Trophoblast cell (in vitro differentiated cells and primary cell): ENCODE measurements at regions not wholly inside any gene's neighbourhood (a gene's known extent, or its start where the extent isn't known, plus 50 kb on each side); places are given as distances from the start of the nearest gene placed in this dataset.

Experiments used
- DNase-seq, 2 donors: peaks; one replicate each; pipeline ENCODE4 v3.0.0-alpha.2; 2016
- H2AFZ ChIP-seq: 2 replicates; pipeline ENCODE4 v1.6.1; 2013; ENCODE audit warnings: low read length, moderate library complexity, mild to moderate bottlenecking; ENCODE audit not compliant: insufficient read depth, poor library complexity
- H2AK5ac ChIP-seq: 2 replicates; pipeline ENCODE4 v1.6.1; 2013; ENCODE audit warnings: mild to moderate bottlenecking, low read length
- H2BK120ac ChIP-seq: 2 replicates; pipeline ENCODE4 v1.6.1; 2013; ENCODE audit warnings: low read length, mild to moderate bottlenecking, moderate library complexity; ENCODE audit not compliant: insufficient read depth, poor library complexity
- H2BK12ac ChIP-seq: 2 replicates; pipeline ENCODE4 v1.6.1; 2013; ENCODE audit warnings: mild to moderate bottlenecking, low read length, moderate library complexity
- H2BK5ac ChIP-seq: 2 replicates; pipeline ENCODE4 v1.6.1; 2013; ENCODE audit warnings: low read length, low read depth, moderate library complexity, mild to moderate bottlenecking; ENCODE audit not compliant: poor library complexity
- H3K14ac ChIP-seq: 2 replicates; pipeline ENCODE4 v1.6.1; 2013; ENCODE audit warnings: mild to moderate bottlenecking, low read length
- H3K18ac ChIP-seq: 2 replicates; pipeline ENCODE4 v1.6.1; 2013; ENCODE audit warnings: mild to moderate bottlenecking, low read length
- H3K23ac ChIP-seq: 2 replicates; pipeline ENCODE4 v1.6.1; 2013; ENCODE audit warnings: low read length
- H3K27ac ChIP-seq: 2 replicates; pipeline ENCODE4 v1.5.1; 2013; ENCODE audit warnings: low read depth, mild to moderate bottlenecking, inconsistent platforms, low read length, moderate library complexity
- H3K27me3 ChIP-seq: 2 replicates; pipeline ENCODE4 v1.6.1; 2013; ENCODE audit warnings: inconsistent platforms, mild to moderate bottlenecking, low read length, moderate library complexity; ENCODE audit not compliant: insufficient read depth
- H3K36me3 ChIP-seq, 2 experiments: 1 replicate in 1 of 2; 2 replicates in 1 of 2; pipeline ENCODE4 v1.6.1; 2013; ENCODE audit warnings: low read length in 2 of 2, mild to moderate bottlenecking in 2 of 2, moderate library complexity in 1 of 2; ENCODE audit not compliant: insufficient read depth in 2 of 2, control insufficient read depth in 1 of 2
- H3K4ac ChIP-seq: 2 replicates; pipeline ENCODE4 v1.6.1; 2013; ENCODE audit warnings: low read depth, mild to moderate bottlenecking, low read length, moderate library complexity
- H3K4me1 ChIP-seq, 2 experiments: 1 replicate in 1 of 2; 2 replicates in 1 of 2; pipeline ENCODE4 v1.6.1; 2013; ENCODE audit warnings: low read length in 2 of 2, mild to moderate bottlenecking in 2 of 2, moderate library complexity in 1 of 2; ENCODE audit not compliant: insufficient read depth in 2 of 2, control insufficient read depth in 1 of 2
- H3K4me2 ChIP-seq: 2 replicates; pipeline ENCODE4 v1.6.1; 2013; ENCODE audit warnings: inconsistent platforms, mild to moderate bottlenecking, low read length, moderate library complexity
- H3K4me3 ChIP-seq: 2 replicates; pipeline ENCODE4 v1.5.1; 2013; ENCODE audit warnings: mild to moderate bottlenecking, low read depth, low read length, inconsistent platforms
- H3K79me1 ChIP-seq: one replicate; pipeline ENCODE4 v1.6.1; 2013; ENCODE audit warnings: low read length
- H3K79me2 ChIP-seq: 2 replicates; pipeline ENCODE4 v1.6.1; 2013; ENCODE audit warnings: low read length, mild to moderate bottlenecking; ENCODE audit not compliant: control insufficient read depth, insufficient read depth, poor library complexity
- H3K9ac ChIP-seq: 2 replicates; pipeline ENCODE4 v1.6.1; 2013; ENCODE audit warnings: mild to moderate bottlenecking, low read length
- H3K9me3 ChIP-seq: 2 replicates; pipeline ENCODE4 v1.6.1; 2013; ENCODE audit warnings: low read depth, mild to moderate bottlenecking, control low read depth, inconsistent platforms, low read length; ENCODE audit not compliant: insufficient read depth
- H4K12ac ChIP-seq: 2 replicates; pipeline ENCODE4 v1.6.1; 2013; ENCODE audit warnings: low read depth, mild to moderate bottlenecking, low read length, moderate library complexity
- H4K8ac ChIP-seq: 2 replicates; pipeline ENCODE4 v1.6.1; 2013; ENCODE audit warnings: low read depth, mild to moderate bottlenecking, low read length, moderate library complexity
- H4K91ac ChIP-seq: one replicate; pipeline ENCODE4 v1.6.1; 2013; ENCODE audit warnings: low read depth, mild to moderate bottlenecking, low read length, moderate library complexity
- WGBS: extraction: QIAGEN DNeasy Blood & Tissue Kit; methylation state at CpG from one replicate; pipeline ENCODE4 v1.1.7; 2013; ENCODE audit warnings: missing lambda C conversion rate; ENCODE audit not compliant: insufficient read length, insufficient coverage; ENCODE audit errors: extremely low coverage; 5-methylcytosine and 5-hydroxymethylcytosine counted together

- no peak overlapping the region for H2BK5ac ChIP-seq
- H4K91ac ChIP-seq, result no peak overlapping the region
- no peak overlapping the region for H2AK5ac ChIP-seq
- no peaks in the 10 kb centered on the region for H3K9me3 ChIP-seq
- no peak overlapping the region for H3K4me2 ChIP-seq
- H3K4me3 ChIP-seq, result no peak overlapping the region
- no peak overlapping the region for H2BK12ac ChIP-seq
- no peak overlapping the region for H3K9ac ChIP-seq
- H3K36me3 ChIP-seq, result no peaks in the 10 kb centered on the region
- H4K12ac ChIP-seq, result no peak overlapping the region
- H3K79me2 ChIP-seq, result no peaks in the 10 kb centered on the region
- H2AFZ ChIP-seq, result no peak overlapping the region
- no peaks in the 10 kb centered on the region for H3K79me1 ChIP-seq
- no peak overlapping the region for H3K18ac ChIP-seq
- no peak overlapping the region for H3K23ac ChIP-seq
- H3K4ac ChIP-seq, result no peak overlapping the region
- no peak for DNase-seq
- H3K27ac ChIP-seq, result no peak overlapping the region
- no peaks in the 10 kb centered on the region for H3K27me3 ChIP-seq
- H3K4me1 ChIP-seq, result no peaks in the 10 kb centered on the region
- H3K14ac ChIP-seq, result no peak overlapping the region
- no peak overlapping the region for H2BK120ac ChIP-seq
- H4K8ac ChIP-seq, result no peak overlapping the region
Observed at GRCh38 chr1:118828038-118828437, 160.1 kb downstream of the TBX15 start.

GRCh38 chr1:118827636-118828035 lies 160.5 kb downstream of the TBX15 start:
- Histone ChIP-seq H3K27ac (no peak overlapping the region), H3K4me1 (no peaks in the 10 kb centered on the region), H2BK12ac (no peak overlapping the region), H4K12ac (no peak overlapping the region), H3K4ac (no peak overlapping the region), H3K27me3 (no peaks in the 10 kb centered on the region), H3K79me2 (no peaks in the 10 kb centered on the region), H3K23ac (no peak overlapping the region), H2BK120ac (no peak overlapping the region), H3K14ac (no peak overlapping the region), H2AFZ (no peak overlapping the region), H3K4me3 (no peak overlapping the region), H3K9me3 (no peaks in the 10 kb centered on the region), H2BK5ac (no peak overlapping the region), H3K79me1 (no peaks in the 10 kb centered on the region), H2AK5ac (no peak overlapping the region), H4K8ac (no peak overlapping the region), H3K4me2 (no peak overlapping the region), H3K36me3 (no peaks in the 10 kb centered on the region), H3K9ac (no peak overlapping the region), H4K91ac (no peak overlapping the region), H3K18ac (no peak overlapping the region)
- no CpG with 5 or more reads among the region's 1 CpG for WGBS
- no peak for DNase-seq

GRCh38 chr1:118827207-118827606 lies 160.9 kb downstream of the TBX15 start:
- no peak for DNase-seq
- Histone ChIP-seq H2BK12ac (no peak overlapping the region), H4K91ac (no peak overlapping the region), H3K27ac (no peak overlapping the region), H2AK5ac (no peak overlapping the region), H3K79me1 (no peaks in the 10 kb centered on the region), H3K27me3 (no peaks in the 10 kb centered on the region), H4K8ac (no peak overlapping the region), H3K9me3 (no peaks in the 10 kb centered on the region), H3K18ac (no peak overlapping the region), H3K4me2 (no peak overlapping the region), H2BK5ac (no peak overlapping the region), H3K4ac (no peak overlapping the region), H3K4me3 (no peak overlapping the region), H2AFZ (no peak overlapping the region), H3K14ac (no peak overlapping the region), H3K36me3 (no peaks in the 10 kb centered on the region), H4K12ac (no peak overlapping the region), H2BK120ac (no peak overlapping the region), H3K79me2 (no peaks in the 10 kb centered on the region), H3K4me1 (no peaks in the 10 kb centered on the region), H3K9ac (no peak overlapping the region), H3K23ac (no peak overlapping the region)
- WGBS, result no CpG with 5 or more reads among the region's 3 CpGs

DNA sequence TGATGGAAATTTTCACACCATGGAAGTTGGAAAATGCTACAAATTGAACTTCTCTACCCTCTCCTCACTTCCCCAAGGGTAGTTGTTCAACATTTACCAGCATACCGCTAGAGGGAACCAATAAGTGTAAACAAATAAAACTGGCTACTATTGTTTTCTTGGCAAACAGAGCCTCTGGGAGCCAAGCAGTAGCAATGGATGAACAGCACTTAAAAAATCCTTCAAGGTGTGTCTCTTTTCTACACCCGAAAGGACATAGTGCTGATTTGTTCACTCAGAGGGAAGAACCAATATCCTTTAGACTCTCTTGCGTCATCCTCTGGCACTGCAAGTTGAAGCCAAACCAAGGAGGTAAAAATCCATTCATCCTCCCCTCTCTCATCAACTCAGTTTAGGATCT lies 161.5 kb downstream of the TBX15 start:
- H4K12ac ChIP-seq, result no peak overlapping the region
- no peak overlapping the region for H3K4ac ChIP-seq
- no peak overlapping the region for H3K9ac ChIP-seq
- no peaks in the 10 kb centered on the region for H3K4me1 ChIP-seq
- H2BK120ac ChIP-seq, result no peak overlapping the region
- no peak overlapping the region for H2AFZ ChIP-seq
- no peak overlapping the region for H2AK5ac ChIP-seq
- H3K79me1 ChIP-seq, result no peaks in the 10 kb centered on the region
- no peaks in the 10 kb centered on the region for H3K79me2 ChIP-seq
- no CpG with 5 or more reads among the region's 3 CpGs for WGBS
- no peak overlapping the region for H3K27ac ChIP-seq
- no peak overlapping the region for H4K91ac ChIP-seq
- no peak overlapping the region for H4K8ac ChIP-seq
- H3K23ac ChIP-seq, result no peak overlapping the region
- no peak overlapping the region for H2BK12ac ChIP-seq
- H2BK5ac ChIP-seq, result no peak overlapping the region
- no peak overlapping the region for H3K14ac ChIP-seq
- DNase-seq, result peak in 1 of 2 donors; percentile 9
- H3K18ac ChIP-seq, result no peak overlapping the region
- no peak overlapping the region for H3K4me3 ChIP-seq
- no peaks in the 10 kb centered on the region for H3K9me3 ChIP-seq
- no peaks in the 10 kb centered on the region for H3K36me3 ChIP-seq
- no peak overlapping the region for H3K4me2 ChIP-seq
- H3K27me3 ChIP-seq, result no peaks in the 10 kb centered on the region

- H2AFZ ChIP-seq, result no peak overlapping the region
- no peaks in the 10 kb centered on the region for H3K4me1 ChIP-seq
Observed at GRCh38 chr1:118825619-118826018, 162.5 kb downstream of the TBX15 start.

More at GRCh38 chr1:118825619-118826018, 162.5 kb downstream of the TBX15 start:
- Histone ChIP-seq H3K18ac (no peak overlapping the region), H3K4me3 (no peak overlapping the region), H3K79me1 (no peaks in the 10 kb centered on the region), H4K8ac (no peak overlapping the region), H2AK5ac (no peak overlapping the region), H3K23ac (no peak overlapping the region), H3K14ac (no peak overlapping the region), H2BK12ac (no peak overlapping the region), H3K27me3 (no peaks in the 10 kb centered on the region), H4K12ac (no peak overlapping the region), H3K36me3 (no peaks in the 10 kb centered on the region), H3K9me3 (no peaks in the 10 kb centered on the region), H3K4ac (no peak overlapping the region), H3K27ac (no peak overlapping the region), H2BK120ac (no peak overlapping the region), H4K91ac (no peak overlapping the region), H2BK5ac (no peak overlapping the region), H3K9ac (no peak overlapping the region), H3K79me2 (no peaks in the 10 kb centered on the region), H3K4me2 (no peak overlapping the region)
- DNase-seq, result no peak
